ENCODE measurements at regions not wholly inside any gene's neighbourhood (a gene's known extent, or its start where the extent isn't known, plus 50 kb on each side); places are given as distances from the start of the nearest gene placed in this dataset.
"Not testable (repeated sequence)": the region's sequence is repeated elsewhere in the genome, so short reads cannot be mapped to it uniquely, and the experiment has no call there.

- H3K9me3 Mint-ChIP-seq; H3K36me3 Mint-ChIP-seq; H3K27me3 Mint-ChIP-seq (ENCODE audit: low read depth); DNase-seq (ENCODE audit: low spot score); POLR2A ChIA-PET: not testable (repeated sequence)
- CTCF ChIA-PET = interaction anchor here (1.6 kb wide), 1 partner anchor 15 kb away, joined by 6 read pairs; no protein-coding TSS in a partner anchor
- peak; percentile 28 for ATAC-seq
- TF ChIP-seq TEAD1 (CRISPR knock-in tag; IDR thresholded peaks at IDR 0.05) = peak; percentile 53; the same call in 1 of the 2 replicates
- Mint-ChIP-seq H3K27ac (peak overlapping the region; percentile 38), H3K4me3 (0 out of 2 replicates have a peak overlapping the region, but pooled peaks have one; percentile 5), H3K4me1 (peaks cover 36% of the 10 kb centered on the region)
Observed at GRCh38 chr9:12441080-12441479, 252.1 kb upstream of the TYRP1 start.

GRCh38 chr9:12441506-12441905, 251.7 kb upstream of the TYRP1 start:
- peak; percentile 48 for ATAC-seq
- H3K36me3 Mint-ChIP-seq = no peaks in the 10 kb centered on the region; the same call in 1 of the 2 replicates
- CTCF ChIA-PET = no interaction called here
- DNase-seq (ENCODE audit: low spot score) = no peak
- no peak overlapping the region for H3K4me3 Mint-ChIP-seq
- H3K27me3 Mint-ChIP-seq (ENCODE audit: low read depth) = no peaks in the 10 kb centered on the region
- peaks cover 34% of the 10 kb centered on the region for H3K4me1 Mint-ChIP-seq
- H3K9me3 Mint-ChIP-seq = peaks cover 8% of the 10 kb centered on the region
- no peak overlapping the region; the same call in 1 of the 2 replicates for H3K27ac Mint-ChIP-seq
- POLR2A ChIA-PET = no interaction called here
- TF ChIP-seq, protein P1, sequence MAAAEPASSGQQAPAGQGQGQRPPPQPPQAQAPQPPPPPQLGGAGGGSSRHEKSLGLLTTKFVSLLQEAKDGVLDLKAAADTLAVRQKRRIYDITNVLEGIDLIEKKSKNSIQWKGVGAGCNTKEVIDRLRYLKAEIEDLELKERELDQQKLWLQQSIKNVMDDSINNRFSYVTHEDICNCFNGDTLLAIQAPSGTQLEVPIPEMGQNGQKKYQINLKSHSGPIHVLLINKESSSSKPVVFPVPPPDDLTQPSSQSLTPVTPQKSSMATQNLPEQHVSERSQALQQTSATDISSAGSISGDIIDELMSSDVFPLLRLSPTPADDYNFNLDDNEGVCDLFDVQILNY (CRISPR knock-in tag; IDR thresholded peaks at IDR 0.05) = no peak
- no peak for TF ChIP-seq FOXK1 (CRISPR knock-in tag; IDR thresholded peaks at IDR 0.05)
- TF ChIP-seq HMGXB4 (CRISPR knock-in tag; IDR thresholded peaks at IDR 0.05) = no peak
- no peak for TF ChIP-seq IRF2 (CRISPR knock-in tag; IDR thresholded peaks at IDR 0.05; ENCODE audit: borderline replicate concordance, low read depth)
- TF ChIP-seq, protein P2, sequence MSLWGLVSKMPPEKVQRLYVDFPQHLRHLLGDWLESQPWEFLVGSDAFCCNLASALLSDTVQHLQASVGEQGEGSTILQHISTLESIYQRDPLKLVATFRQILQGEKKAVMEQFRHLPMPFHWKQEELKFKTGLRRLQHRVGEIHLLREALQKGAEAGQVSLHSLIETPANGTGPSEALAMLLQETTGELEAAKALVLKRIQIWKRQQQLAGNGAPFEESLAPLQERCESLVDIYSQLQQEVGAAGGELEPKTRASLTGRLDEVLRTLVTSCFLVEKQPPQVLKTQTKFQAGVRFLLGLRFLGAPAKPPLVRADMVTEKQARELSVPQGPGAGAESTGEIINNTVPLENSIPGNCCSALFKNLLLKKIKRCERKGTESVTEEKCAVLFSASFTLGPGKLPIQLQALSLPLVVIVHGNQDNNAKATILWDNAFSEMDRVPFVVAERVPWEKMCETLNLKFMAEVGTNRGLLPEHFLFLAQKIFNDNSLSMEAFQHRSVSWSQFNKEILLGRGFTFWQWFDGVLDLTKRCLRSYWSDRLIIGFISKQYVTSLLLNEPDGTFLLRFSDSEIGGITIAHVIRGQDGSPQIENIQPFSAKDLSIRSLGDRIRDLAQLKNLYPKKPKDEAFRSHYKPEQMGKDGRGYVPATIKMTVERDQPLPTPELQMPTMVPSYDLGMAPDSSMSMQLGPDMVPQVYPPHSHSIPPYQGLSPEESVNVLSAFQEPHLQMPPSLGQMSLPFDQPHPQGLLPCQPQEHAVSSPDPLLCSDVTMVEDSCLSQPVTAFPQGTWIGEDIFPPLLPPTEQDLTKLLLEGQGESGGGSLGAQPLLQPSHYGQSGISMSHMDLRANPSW (CRISPR knock-in tag; conservative IDR thresholded peaks at IDR 0.05; ENCODE audit: low read depth) = no peak
- TF ChIP-seq CTCF (IDR thresholded peaks at IDR 0.05) = no peak
- TF ChIP-seq ZBTB21 (CRISPR knock-in tag; IDR thresholded peaks at IDR 0.05; ENCODE audit: borderline replicate concordance) = no peak
- TF ChIP-seq JUN (CRISPR knock-in tag; IDR thresholded peaks at IDR 0.05) = no peak
- TF ChIP-seq, protein P3, sequence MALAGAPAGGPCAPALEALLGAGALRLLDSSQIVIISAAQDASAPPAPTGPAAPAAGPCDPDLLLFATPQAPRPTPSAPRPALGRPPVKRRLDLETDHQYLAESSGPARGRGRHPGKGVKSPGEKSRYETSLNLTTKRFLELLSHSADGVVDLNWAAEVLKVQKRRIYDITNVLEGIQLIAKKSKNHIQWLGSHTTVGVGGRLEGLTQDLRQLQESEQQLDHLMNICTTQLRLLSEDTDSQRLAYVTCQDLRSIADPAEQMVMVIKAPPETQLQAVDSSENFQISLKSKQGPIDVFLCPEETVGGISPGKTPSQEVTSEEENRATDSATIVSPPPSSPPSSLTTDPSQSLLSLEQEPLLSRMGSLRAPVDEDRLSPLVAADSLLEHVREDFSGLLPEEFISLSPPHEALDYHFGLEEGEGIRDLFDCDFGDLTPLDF (CRISPR knock-in tag; IDR thresholded peaks at IDR 0.05) = no peak
- TF ChIP-seq, protein P4, sequence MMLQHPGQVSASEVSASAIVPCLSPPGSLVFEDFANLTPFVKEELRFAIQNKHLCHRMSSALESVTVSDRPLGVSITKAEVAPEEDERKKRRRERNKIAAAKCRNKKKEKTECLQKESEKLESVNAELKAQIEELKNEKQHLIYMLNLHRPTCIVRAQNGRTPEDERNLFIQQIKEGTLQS (CRISPR knock-in tag; conservative IDR thresholded peaks at IDR 0.05) = no peak
- no peak for TF ChIP-seq IRF1 (CRISPR knock-in tag; IDR thresholded peaks at IDR 0.05)
- no peak for TF ChIP-seq CBFB (CRISPR knock-in tag; IDR thresholded peaks at IDR 0.05; ENCODE audit: low read depth)
- TF ChIP-seq, protein P5, sequence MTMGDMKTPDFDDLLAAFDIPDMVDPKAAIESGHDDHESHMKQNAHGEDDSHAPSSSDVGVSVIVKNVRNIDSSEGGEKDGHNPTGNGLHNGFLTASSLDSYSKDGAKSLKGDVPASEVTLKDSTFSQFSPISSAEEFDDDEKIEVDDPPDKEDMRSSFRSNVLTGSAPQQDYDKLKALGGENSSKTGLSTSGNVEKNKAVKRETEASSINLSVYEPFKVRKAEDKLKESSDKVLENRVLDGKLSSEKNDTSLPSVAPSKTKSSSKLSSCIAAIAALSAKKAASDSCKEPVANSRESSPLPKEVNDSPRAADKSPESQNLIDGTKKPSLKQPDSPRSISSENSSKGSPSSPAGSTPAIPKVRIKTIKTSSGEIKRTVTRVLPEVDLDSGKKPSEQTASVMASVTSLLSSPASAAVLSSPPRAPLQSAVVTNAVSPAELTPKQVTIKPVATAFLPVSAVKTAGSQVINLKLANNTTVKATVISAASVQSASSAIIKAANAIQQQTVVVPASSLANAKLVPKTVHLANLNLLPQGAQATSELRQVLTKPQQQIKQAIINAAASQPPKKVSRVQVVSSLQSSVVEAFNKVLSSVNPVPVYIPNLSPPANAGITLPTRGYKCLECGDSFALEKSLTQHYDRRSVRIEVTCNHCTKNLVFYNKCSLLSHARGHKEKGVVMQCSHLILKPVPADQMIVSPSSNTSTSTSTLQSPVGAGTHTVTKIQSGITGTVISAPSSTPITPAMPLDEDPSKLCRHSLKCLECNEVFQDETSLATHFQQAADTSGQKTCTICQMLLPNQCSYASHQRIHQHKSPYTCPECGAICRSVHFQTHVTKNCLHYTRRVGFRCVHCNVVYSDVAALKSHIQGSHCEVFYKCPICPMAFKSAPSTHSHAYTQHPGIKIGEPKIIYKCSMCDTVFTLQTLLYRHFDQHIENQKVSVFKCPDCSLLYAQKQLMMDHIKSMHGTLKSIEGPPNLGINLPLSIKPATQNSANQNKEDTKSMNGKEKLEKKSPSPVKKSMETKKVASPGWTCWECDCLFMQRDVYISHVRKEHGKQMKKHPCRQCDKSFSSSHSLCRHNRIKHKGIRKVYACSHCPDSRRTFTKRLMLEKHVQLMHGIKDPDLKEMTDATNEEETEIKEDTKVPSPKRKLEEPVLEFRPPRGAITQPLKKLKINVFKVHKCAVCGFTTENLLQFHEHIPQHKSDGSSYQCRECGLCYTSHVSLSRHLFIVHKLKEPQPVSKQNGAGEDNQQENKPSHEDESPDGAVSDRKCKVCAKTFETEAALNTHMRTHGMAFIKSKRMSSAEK (CRISPR knock-in tag; IDR thresholded peaks at IDR 0.05; ENCODE audit: borderline replicate concordance) = no peak
- no peak for TF ChIP-seq ELF4 (CRISPR knock-in tag; IDR thresholded peaks at IDR 0.05; ENCODE audit: low read depth)
- no peak for TF ChIP-seq CDX4 (CRISPR knock-in tag; IDR thresholded peaks at IDR 0.05; ENCODE audit: borderline replicate concordance)
